Ovary (tissue), 7 donors: ENCODE measurements at regions not wholly inside any gene's neighbourhood (a gene's known extent, or its start where the extent isn't known, plus 50 kb on each side); places are given as distances from the start of the nearest gene placed in this dataset.

Experiments
- DNase-seq, 5 donors: peaks; one replicate each; pipeline ENCODE4 v3.0.0-alpha.2; 2019 to 2020
- H3K27ac ChIP-seq, 2 donors: fragments of 200-600 bp; one replicate each; pipeline versions ENCODE4 v1.5.1 to v1.8.0; 2019 to 2022
- H3K27me3 ChIP-seq: fragments of 200-600 bp; one replicate; pipeline ENCODE4 v1.8.0; 2022
- H3K36me3 ChIP-seq: fragments of 200-600 bp; sonication (generic); one replicate; pipeline ENCODE4 v1.5.1; 2019
- H3K4me1 ChIP-seq: one replicate; pipeline ENCODE4 v1.8.1; 2013; ENCODE audit warnings: mild to moderate bottlenecking, moderate library complexity; ENCODE audit not compliant: insufficient read depth
- H3K4me3 ChIP-seq: fragments of 200-600 bp; sonication (generic); one replicate; pipeline ENCODE4 v1.5.1; 2017
- H3K9me3 ChIP-seq, 2 donors: fragments of 200-600 bp in 1 of 2; sonication (generic) in 1 of 2; one replicate each; pipeline versions ENCODE4 v1.5.1 to v1.8.1; 2013 to 2019; ENCODE audit warnings: mild to moderate bottlenecking in 1 of 2, moderate library complexity in 1 of 2
- EP300 ChIP-seq: sonication (generic); formaldehyde crosslinking; IDR thresholded peaks from one replicate; pipeline ENCODE4 v1.6.1; 2017; ENCODE audit warnings: antibody characterized with exemption
- POLR2A ChIP-seq: fragments of 450-650 bp; IDR thresholded peaks from one replicate; pipeline ENCODE4 v1.6.1; 2017; ENCODE audit warnings: antibody characterized with exemption, mild to moderate bottlenecking, moderate library complexity
- whole genome bisulfite sequencing, 3 donors: extraction: QIAGEN DNeasy Blood & Tissue Kit in 1 of 3; methylation state at CpG; one replicate each; pipeline versions ENCODE4 v1.1.5 to v1.1.7; 2013 to 2017; 5-methylcytosine and 5-hydroxymethylcytosine counted together
- intact Hi-C, 4 donors: fragments of 100-400 bp; cut with DNase I; formaldehyde crosslinking; loops; one replicate each; pipeline versions ENCODE4 v1.11.0 to v1.15.1; 2022 to 2023
- TF ChIP-seq, protein P1 (sequence below), 3 donors: fragments of 450-650 bp in 2 of 3; fragments of 200-600 bp in 1 of 3; IDR thresholded peaks; one replicate each; pipeline versions ENCODE4 v1.5.1 to v1.8.0; 2016 to 2022; ENCODE audit warnings: antibody characterized with exemption in 3 of 3, mild to moderate bottlenecking in 1 of 3
- donor health status: DM: no; HTN: no; CAD: no; lungs with moderate emphysema.
- donor health status: DM: no; HTN: no; CAD: no.
- donor health status: Bipolar disorder and iron deficiency.
- donor health status: DM: no; HTN: no; CAD: no.
- donor health status: DM: yes; HTN: yes; CAD: no.

DNA sequence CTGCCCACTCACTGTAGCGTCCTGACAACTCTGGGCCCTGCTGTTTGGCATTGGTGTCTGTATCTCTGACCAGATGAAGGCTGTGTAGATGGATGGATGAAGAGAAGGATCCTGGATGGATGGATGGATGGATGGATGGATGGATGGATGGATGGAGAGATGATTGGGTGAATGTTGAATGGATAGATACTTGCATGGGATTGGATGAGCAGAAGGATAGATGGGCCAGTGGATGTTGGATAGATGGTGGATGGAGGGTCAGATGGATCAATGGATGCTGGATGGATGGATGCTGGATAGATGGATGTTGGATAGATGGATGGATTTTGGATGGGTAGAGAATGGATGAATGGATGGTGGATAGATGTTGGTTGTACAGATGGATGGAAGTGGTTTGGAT, 179.6 kb upstream of the GSE1 start:
- Histone ChIP-seq H3K4me1 (peaks cover 21% of the 10 kb centered on the region), H3K36me3 (no peaks in the 10 kb centered on the region)
- intact Hi-C loops: no loop called here

DNA sequence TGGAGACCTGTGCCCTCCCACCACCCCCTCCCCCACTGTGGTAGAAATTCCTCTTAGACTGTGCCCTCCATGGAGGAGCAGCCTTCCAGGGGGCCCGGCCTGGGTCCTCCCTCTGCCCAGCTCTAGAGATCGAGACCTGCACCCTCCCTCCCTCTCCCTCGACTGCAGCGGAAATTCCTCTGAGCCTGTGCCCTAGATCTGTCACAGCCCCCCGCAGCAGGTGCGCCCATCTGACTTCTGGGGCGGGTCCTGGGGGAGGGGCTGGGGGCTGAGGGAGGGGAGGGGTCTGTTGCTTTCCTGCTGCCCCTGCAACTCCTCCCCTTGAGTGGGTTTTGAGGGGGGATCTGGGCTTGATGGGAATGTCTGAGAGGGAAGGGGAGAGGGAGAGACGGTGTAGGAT, 177.8 kb upstream of the GSE1 start:
- H3K9me3 ChIP-seq: no peaks in the 10 kb centered on the region
- no peak for DNase-seq
- 84 to 88% (median 88%) methylated on average over 7 to 8 of the region's 8 CpGs for whole genome bisulfite sequencing, 3 donors
- H3K36me3 ChIP-seq: no peaks in the 10 kb centered on the region
- no peak overlapping the region for H3K4me3 ChIP-seq
- H3K27me3 ChIP-seq: no peaks in the 10 kb centered on the region
- TF ChIP-seq, protein P1, sequence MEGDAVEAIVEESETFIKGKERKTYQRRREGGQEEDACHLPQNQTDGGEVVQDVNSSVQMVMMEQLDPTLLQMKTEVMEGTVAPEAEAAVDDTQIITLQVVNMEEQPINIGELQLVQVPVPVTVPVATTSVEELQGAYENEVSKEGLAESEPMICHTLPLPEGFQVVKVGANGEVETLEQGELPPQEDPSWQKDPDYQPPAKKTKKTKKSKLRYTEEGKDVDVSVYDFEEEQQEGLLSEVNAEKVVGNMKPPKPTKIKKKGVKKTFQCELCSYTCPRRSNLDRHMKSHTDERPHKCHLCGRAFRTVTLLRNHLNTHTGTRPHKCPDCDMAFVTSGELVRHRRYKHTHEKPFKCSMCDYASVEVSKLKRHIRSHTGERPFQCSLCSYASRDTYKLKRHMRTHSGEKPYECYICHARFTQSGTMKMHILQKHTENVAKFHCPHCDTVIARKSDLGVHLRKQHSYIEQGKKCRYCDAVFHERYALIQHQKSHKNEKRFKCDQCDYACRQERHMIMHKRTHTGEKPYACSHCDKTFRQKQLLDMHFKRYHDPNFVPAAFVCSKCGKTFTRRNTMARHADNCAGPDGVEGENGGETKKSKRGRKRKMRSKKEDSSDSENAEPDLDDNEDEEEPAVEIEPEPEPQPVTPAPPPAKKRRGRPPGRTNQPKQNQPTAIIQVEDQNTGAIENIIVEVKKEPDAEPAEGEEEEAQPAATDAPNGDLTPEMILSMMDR (IDR thresholded peaks at IDR 0.05): no peak
- TF ChIP-seq EP300 (no peak), POLR2A (no peak)
- peaks cover 21% of the 10 kb centered on the region for H3K4me1 ChIP-seq
- peak overlapping the region in 1 of 2 donors; percentile 83 for H3K27ac ChIP-seq
- intact Hi-C loops: no loop called here

More for the DNA sequence above, 179.6 kb upstream of the GSE1 start:
- no peak overlapping the region for H3K27ac ChIP-seq
- no peak overlapping the region for H3K4me3 ChIP-seq
- no peak for DNase-seq
- no peaks in the 10 kb centered on the region for H3K9me3 ChIP-seq
- TF ChIP-seq, protein P1 (IDR thresholded peaks at IDR 0.05): no peak
- no peak for TF ChIP-seq POLR2A
- TF ChIP-seq EP300: no peak
- no peaks in the 10 kb centered on the region for H3K27me3 ChIP-seq
- 90 to 100% (median 92%) methylated on average over 1 of the region's 1 CpG for WGBS, 3 donors

DNA sequence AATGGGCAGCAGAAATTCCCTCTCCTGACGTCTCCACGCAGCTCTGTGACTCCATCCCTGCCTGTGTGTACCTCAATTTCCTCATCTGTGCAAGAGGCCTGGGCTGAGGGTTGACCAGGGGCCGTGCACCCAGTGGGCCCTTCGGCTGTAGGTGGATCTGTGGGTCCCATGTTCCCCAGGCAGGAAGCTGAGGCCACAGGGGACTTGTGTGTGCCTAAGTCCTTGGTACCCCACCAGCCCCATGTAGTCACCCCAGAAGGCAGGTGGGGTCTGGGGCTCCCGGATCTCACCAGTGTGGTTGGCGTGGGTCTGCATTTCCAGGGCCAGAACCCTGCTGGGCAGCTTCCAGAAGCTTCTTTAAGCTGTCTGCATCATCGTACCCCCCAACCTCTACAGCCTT, 177.4 kb upstream of the GSE1 start:
- no peaks in the 10 kb centered on the region for H3K9me3 ChIP-seq
- intact Hi-C loops: no loop called here
- H3K4me3 ChIP-seq: no peak overlapping the region
- H3K36me3 ChIP-seq: no peaks in the 10 kb centered on the region
- 69 to 80% (median 71%) methylated on average over 7 of the region's 7 CpGs for WGBS, 3 donors
- H3K4me1 ChIP-seq: peaks cover 21% of the 10 kb centered on the region
- TF ChIP-seq POLR2A: no peak
- TF ChIP-seq EP300: no peak
- TF ChIP-seq, protein P1 (IDR thresholded peaks at IDR 0.05): no peak
- no peak for DNase-seq
- H3K27me3 ChIP-seq: no peaks in the 10 kb centered on the region
- H3K27ac ChIP-seq: peak overlapping the region in 1 of 2 donors; percentile 83

DNA sequence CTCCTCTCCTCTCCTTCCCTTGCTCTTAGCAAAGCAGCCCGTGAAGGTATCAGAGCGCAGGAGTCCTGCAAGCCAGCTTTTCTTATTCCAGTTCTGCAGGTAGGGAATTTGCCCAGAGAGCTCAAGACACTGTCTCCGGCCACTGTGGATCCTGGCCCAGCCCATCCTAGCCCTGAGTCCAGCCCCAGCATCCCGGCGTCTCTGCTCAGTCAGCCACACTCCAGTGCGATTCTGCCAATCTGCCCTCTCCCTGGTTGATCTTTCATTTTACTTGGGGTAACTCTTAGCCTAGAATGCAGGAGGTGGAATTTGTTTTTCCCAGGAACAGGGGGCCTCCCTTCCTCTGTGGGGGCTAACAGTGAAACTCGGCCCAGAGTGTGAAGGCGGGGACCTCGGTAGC, 176.9 kb upstream of the GSE1 start:
- intact Hi-C loops: no loop called here

More for the DNA sequence above, 176.9 kb upstream of the GSE1 start:
- Histone ChIP-seq H3K36me3 (no peaks in the 10 kb centered on the region), H3K9me3 (no peaks in the 10 kb centered on the region), H3K4me3 (peak overlapping the region; percentile 14), H3K27ac (peak overlapping the region; percentile 46 to 83), H3K4me1 (peaks cover 21% of the 10 kb centered on the region), H3K27me3 (no peaks in the 10 kb centered on the region)
- WGBS, 3 donors: 19 to 22% (median 20%) methylated on average over 9 of the region's 9 CpGs
- TF ChIP-seq, protein P1 (IDR thresholded peaks at IDR 0.05): no peak
- DNase-seq: peak in 1 of 5 donors; percentile 60
